ENCODE measurements at regions not wholly inside any gene's neighbourhood (a gene's known extent, or its start where the extent isn't known, plus 50 kb on each side); places are given as distances from the start of the nearest gene placed in this dataset.
"Not testable (repeated sequence)": the region's sequence is repeated elsewhere in the genome, so short reads cannot be mapped to it uniquely, and the experiment has no call there.

DNA sequence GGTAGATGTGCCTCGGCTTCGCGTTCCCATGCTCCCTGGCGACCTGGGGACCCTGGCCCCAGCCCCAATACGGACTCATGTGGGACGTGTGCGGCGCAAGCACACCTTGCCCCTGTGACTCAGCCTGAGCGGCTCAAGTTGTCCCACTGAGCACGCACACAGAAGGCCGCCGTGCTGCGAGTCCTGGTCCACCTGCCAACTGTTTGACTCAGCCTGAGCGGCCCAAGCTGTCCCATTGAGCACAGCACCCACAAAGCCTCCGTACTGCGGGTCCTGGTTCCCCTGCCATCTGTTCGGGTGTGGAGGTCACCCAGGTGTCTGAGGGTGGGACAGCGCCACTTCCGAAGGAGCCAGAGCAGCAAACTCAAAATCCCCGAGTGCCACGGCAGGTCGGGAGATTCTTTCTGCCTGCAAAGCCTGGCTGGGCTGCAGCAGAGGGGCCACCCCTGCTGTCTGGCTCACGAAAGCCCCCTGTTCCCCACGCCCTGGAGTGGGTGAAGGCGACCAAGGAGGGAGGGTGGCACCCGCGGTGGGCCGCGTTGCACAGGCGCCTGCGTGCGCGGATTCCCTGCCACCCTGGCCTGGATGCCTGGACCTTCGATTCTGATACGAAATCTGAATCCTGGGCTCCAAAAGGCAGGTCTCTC lies 362.6 kb upstream of the DEFB115 start:
- DNase-seq; in situ Hi-C loops (cut with MboI; ENCODE audit: low pct_unique_long_range_greater_than_20kb, low sequenced_read_pairs): not testable (repeated sequence)

DNA sequence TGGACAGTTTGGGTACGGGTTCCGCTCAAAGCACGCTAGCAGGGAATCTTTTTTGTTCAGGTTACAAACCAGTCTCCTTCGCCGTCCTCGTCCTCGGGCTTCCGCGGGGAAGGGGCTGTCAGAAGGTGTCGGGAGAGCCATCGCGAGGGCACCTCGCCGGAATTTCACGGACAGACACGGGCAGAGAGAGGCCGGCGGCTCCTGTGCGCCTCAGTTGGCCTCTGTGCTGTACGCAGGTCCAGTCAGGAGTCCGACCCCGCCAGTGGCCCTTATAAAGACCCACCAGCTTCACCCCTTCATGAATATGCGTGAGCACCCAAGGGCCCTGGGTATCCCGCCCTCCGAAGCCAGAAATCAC lies 362.1 kb upstream of the DEFB115 start:
- in situ Hi-C loops (cut with MboI; ENCODE audit: low pct_unique_long_range_greater_than_20kb, low sequenced_read_pairs); DNase-seq: not testable (repeated sequence)

GRCh38 chr20:30899370-30900079 lies 357.9 kb upstream of the DEFB115 start:
- in situ Hi-C loops (cut with MboI; ENCODE audit: low pct_unique_long_range_greater_than_20kb, low sequenced_read_pairs); DNase-seq: not testable (repeated sequence)

DNA sequence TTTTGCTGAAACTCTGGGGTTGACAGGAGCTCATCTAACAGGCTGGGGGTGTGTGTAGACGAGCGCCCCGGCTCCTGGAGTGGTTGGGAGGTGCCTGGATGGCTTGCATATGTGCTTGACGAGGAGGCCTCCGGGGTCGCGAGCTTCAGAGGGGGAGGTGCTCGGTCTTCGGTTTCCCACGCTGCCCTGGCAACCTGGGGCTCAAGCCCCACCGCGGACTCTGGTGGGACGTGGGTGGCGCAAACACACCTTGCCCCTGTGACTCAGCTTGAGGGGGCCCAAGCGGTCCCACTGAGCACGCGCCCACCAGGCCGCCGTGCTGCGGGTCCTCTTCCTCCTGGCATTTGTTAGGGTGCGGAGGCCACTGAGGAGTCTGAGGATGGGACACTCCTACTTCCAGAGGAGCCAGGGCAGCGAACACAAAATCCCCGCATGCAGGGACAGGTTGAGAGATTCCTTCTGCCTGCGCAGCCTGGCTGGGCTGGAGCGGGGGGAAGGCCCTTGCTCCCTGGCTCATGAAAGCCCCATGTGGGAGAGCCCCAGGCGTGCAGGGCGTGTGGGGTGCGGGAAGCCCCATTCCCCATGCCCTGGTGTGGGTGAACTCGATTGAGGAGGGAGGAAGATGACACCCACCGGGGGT lies 357.3 kb upstream of the DEFB115 start:
- in situ Hi-C loops (cut with MboI; ENCODE audit: low pct_unique_long_range_greater_than_20kb, low sequenced_read_pairs); DNase-seq: not testable (repeated sequence)

- DNase-seq; in situ Hi-C loops (cut with MboI; ENCODE audit: low pct_unique_long_range_greater_than_20kb, low sequenced_read_pairs): not testable (repeated sequence)
Measured at GRCh38 chr20:30905231-30905630, 352.2 kb upstream of the DEFB115 start.

DNA sequence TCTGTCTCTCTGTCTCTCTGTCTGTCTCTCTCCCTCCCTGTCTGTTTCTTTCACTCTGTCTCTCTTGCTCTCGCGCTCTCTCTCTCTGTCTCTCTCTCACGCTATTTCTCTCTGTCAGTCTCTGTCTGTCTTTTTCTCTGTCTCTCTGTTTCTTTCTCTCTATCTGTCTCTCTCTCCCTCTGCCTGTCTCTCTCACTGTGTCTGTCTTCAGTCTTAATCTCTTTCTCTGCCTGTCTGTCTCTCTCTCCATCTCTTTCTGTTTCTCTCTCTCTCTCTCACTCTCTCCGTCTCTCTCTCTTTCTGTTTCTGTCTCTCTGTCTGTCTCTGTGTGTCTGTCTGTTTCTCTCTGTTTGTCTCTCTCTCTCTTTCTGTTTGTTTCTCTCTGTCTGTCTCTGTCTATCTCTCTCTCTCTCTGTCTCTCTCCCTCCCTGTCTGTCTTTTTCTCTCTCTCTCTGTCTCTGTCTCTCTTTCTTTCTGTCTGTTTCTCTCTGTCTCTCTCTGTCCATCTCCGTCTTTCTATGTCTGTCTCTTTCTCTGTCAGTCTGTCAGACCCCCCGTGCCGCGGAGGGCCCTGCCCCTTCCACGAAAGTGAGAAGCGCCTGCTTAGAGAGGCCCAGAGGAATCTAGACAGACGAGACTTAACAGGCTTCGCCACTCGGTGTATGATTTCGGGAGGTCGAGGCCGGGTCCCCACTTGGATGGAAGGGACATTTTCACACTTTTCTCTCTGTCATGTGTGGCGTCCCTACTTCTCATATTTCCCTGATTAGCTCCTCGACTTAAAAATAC lies 346.3 kb upstream of the DEFB115 start:
- DNase-seq, result no peak
- in situ Hi-C loops (cut with MboI; ENCODE audit: low pct_unique_long_range_greater_than_20kb, low sequenced_read_pairs), result no loop called here

DNA sequence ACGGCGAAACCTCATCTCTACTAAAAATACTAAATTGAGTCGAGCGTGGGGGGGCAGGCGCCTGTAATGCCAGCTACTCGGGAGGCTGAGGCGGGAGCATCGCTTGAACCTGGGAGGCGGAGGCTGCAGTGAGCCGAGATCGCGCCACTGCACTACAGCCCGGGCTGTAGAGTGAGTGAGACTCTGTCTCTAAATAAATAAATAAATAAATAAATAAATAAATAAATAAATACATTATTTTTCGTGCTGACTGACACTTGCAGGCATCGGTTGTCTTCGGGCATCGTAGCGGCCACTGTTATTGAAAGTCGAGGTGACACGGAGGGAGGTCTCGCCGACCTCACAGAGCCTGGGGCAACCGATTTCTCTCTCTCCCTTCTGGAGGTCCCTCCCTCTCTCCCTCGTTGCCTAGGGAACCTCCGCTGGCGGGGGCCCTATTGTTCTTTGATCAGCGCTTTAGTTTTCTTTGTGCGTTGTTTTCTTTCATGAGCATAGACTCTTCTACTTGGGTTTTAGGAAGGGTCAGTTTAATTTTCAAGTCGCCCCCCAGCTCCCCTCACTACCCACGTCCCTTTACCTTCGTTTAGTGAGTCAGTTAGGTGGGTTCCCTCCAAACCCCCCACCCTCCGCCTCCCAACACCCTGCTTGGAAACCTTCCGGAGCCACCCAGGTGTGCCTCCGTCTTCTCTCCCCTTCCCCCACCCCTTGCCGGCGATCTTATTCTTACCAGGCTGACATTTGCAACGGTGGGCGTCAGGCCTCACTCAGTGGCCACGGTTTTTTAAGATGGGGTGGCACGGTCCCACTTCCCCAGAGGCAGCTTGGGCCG lies 345.4 kb upstream of the DEFB115 start:
- DNase-seq; in situ Hi-C loops (cut with MboI; ENCODE audit: low pct_unique_long_range_greater_than_20kb, low sequenced_read_pairs): not testable (repeated sequence)

DNA sequence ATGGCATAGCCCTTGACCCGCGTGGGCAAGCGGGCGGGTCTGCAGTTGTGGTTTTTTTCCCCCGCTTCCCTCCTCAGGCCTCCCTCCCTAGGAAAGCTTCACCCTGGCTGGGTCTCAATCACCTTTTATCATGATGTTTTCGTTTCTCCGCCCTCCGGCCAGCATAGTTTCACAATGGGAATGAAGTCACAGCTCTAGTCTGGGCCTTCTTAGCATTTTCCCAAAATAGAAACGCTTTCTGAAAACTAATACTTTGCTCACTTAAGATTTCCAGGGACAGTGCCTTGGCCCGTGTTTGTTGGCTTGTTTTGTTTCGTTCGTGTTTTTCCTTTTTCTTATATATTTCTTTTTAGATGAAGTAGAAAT lies 344.8 kb upstream of the DEFB115 start:
- in situ Hi-C loops (cut with MboI; ENCODE audit: low pct_unique_long_range_greater_than_20kb, low sequenced_read_pairs); DNase-seq: not testable (repeated sequence)

DNA sequence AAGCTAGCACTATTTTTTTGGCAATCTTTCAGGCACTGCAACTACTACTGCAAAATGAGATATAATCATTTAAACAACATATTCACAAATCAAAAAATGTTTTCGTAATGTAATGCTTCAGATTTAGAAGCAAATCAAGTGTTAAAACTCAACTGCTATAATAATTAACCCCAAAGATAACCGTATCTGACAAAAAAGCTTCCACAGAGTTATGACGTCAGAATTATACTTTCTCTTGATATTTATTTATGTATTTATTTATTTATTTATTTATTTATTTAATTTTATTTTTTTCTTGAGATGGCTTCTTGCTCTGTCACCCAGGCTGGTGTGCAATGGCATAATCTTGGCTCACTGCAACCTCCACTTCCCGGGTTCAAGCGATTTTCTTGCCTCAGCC lies 341.1 kb upstream of the DEFB115 start:
- DNase-seq; in situ Hi-C loops (cut with MboI; ENCODE audit: low pct_unique_long_range_greater_than_20kb, low sequenced_read_pairs): not testable (repeated sequence)

- DNase-seq, result no peak
- in situ Hi-C loops (cut with MboI; ENCODE audit: low pct_unique_long_range_greater_than_20kb, low sequenced_read_pairs), result no loop called here
Measured at GRCh38 chr20:30919514-30920188, 337.8 kb upstream of the DEFB115 start.

DNA sequence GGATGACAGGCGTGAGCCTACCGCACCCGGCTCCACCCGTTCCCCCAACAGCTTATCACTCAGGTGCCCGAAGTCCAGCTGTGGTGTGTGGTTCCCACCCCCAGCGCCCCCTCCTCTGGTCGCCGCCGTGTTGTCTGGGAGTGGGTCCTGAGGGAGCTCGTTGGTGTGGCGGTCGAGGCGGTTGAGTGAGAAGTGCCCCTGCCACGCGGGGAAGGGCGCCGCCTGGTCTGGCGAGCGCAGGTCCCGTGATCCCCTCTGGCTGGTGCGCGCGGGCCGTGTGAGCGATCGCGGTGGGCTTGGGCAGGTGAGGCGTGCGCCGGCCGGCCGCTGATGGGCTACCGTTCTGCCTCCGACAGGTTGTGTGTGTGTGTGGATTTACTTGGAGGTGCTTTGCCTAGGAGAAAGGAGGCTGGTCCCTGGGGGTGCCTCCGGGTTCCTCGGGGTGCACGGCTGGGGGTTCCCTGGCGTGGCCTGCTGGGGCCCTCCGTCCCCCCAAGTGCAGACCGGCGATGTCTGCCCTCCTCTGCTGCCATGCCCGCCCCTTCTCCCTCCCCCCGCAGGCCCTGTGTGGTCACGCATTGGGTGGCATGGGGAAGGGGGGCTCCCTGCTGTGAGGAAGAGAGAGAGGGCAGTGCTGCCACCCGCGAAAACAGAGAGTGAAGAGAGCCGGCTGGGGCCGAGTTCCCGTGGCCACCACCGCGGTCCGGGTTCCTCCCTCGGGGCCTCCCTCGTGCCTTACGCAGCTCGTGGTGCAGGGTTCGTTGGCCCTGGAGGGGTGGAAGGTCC lies 336.0 kb upstream of the DEFB115 start:
- in situ Hi-C loops (cut with MboI; ENCODE audit: low pct_unique_long_range_greater_than_20kb, low sequenced_read_pairs), result no loop called here
- DNase-seq, result no peak

DNA sequence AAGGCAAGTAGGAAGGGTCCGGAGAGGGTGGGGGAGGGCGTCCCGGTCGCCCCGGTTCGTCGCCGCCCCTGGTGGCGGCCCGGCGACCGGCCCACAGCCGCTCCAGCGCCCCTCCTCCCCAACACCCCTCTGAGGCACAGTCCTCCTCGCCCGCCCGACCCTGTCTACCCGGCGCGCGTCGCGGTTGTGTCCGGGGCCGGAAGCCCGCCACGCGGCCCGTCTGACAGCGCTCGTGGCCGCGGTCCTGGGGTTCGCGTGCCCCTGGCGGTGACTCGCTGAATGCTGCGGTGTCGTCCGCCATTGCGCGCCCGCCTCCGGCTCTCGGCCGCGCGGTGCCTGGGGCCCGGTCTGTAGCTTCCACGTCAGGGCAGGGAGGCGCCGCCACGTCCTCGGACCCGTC lies 335.3 kb upstream of the DEFB115 start:
- in situ Hi-C loops (cut with MboI; ENCODE audit: low pct_unique_long_range_greater_than_20kb, low sequenced_read_pairs), result no loop called here

GRCh38 chr20:30937790-30938189 lies 319.7 kb upstream of the DEFB115 start:
- in situ Hi-C loops (cut with MboI; ENCODE audit: low pct_unique_long_range_greater_than_20kb, low sequenced_read_pairs), result no loop called here
- DNase-seq, result no peak

More for the DNA sequence above, 335.3 kb upstream of the DEFB115 start:
- DNase-seq, result no peak

DNA sequence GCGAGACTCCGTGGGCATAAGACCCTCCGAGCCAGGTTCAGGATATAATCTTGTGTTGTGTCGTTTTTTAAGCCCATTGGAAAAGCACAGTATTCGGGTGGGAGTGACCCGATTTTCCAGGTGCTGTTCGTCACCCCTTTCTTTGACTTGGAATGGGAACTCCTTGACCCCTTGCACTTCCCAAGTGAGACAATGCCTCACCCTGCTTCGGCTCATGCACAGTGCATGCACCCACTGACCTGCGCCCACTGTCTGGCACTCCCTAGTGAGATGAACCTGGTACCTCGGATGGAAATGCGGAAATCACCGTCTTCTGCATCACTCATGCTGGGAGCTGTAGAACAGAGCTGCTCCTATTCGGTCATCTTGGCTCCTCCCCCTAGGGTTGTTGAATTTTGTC lies 307.7 kb upstream of the DEFB115 start:
- DNase-seq, result no peak
- in situ Hi-C loops (cut with MboI; ENCODE audit: low pct_unique_long_range_greater_than_20kb, low sequenced_read_pairs), result no loop called here

DNA sequence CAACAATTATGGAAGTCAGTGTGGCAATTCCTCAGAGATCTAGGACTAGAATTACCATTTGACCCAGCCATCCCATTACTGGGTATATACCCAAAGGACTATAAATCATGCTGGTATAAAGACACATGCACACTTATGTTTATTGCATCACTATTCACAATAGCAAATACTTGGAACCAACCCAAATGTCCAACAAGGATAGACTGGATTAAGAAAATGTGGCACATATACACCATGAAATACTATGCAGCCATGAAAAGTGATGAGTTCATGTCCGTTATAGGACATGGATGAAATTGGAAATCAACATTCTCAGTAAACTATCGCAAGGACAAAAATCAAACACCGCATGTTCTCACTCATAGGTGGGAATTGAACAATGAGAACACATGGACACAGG lies 306.4 kb upstream of the DEFB115 start:
- DNase-seq; in situ Hi-C loops (cut with MboI; ENCODE audit: low pct_unique_long_range_greater_than_20kb, low sequenced_read_pairs): not testable (repeated sequence)

- DNase-seq; in situ Hi-C loops (cut with MboI; ENCODE audit: low pct_unique_long_range_greater_than_20kb, low sequenced_read_pairs): not testable (repeated sequence)
Measured at GRCh38 chr20:30956649-30957048, 300.8 kb upstream of the DEFB115 start.

GRCh38 chr20:30959208-30959607 lies 298.3 kb upstream of the DEFB115 start:
- DNase-seq; in situ Hi-C loops (cut with MboI; ENCODE audit: low pct_unique_long_range_greater_than_20kb, low sequenced_read_pairs): not testable (repeated sequence)

GRCh38 chr20:30963591-30963990 lies 293.9 kb upstream of the DEFB115 start:
- no peak for DNase-seq
- in situ Hi-C loops (cut with MboI; ENCODE audit: low pct_unique_long_range_greater_than_20kb, low sequenced_read_pairs), result no loop called here

Measured in KBM-7 (cell line).